GM06990 (cell line): ENCODE measurements at regions not wholly inside any gene's neighbourhood (a gene's known extent, or its start where the extent isn't known, plus 50 kb on each side); places are given as distances from the start of the nearest gene placed in this dataset.

ENCODE experiments used
- DNase-seq: peaks from one replicate; pipeline ENCODE4 v3.0.0-alpha.2; 2011; ENCODE audit not compliant: insufficient read length; ENCODE audit errors: extremely low read depth
- H3K27me3 ChIP-seq: replicated peaks from 2 replicates; pipeline ENCODE4 v1.6.0; 2011; ENCODE audit warnings: low read length; ENCODE audit not compliant: control insufficient read depth, insufficient read depth
- H3K36me3 ChIP-seq: 2 replicates; pipeline ENCODE4 v1.5.1; 2011; ENCODE audit warnings: low read length; ENCODE audit not compliant: control insufficient read depth, insufficient read depth
- H3K4me3 ChIP-seq: replicated peaks from 2 replicates; pipeline ENCODE4 v1.5.1; 2011; ENCODE audit warnings: low read depth, mild to moderate bottlenecking, control low read depth, low read length
- CTCF ChIP-seq: IDR thresholded peaks from 2 replicates; pipeline ENCODE4 v1.5.1; 2011; ENCODE audit warnings: low read length, control low read depth, mild to moderate bottlenecking, inconsistent platforms; ENCODE audit not compliant: insufficient read depth, poor library complexity, severe bottlenecking

- DNase-seq, result no peak
- no peaks in the 10 kb centered on the region for H3K36me3 ChIP-seq
- H3K27me3 ChIP-seq, result no peaks in the 10 kb centered on the region
- no peak for TF ChIP-seq CTCF
- no peak overlapping the region for H3K4me3 ChIP-seq
These were observed 1623.1 kb downstream of the SLITRK5 start for GRCh38 chr13:89294115-89294867.

- no peaks in the 10 kb centered on the region for H3K27me3 ChIP-seq
- TF ChIP-seq CTCF, result no peak
These were observed 1636.1 kb downstream of the SLITRK5 start for GRCh38 chr13:89307278-89307677.

DNA sequence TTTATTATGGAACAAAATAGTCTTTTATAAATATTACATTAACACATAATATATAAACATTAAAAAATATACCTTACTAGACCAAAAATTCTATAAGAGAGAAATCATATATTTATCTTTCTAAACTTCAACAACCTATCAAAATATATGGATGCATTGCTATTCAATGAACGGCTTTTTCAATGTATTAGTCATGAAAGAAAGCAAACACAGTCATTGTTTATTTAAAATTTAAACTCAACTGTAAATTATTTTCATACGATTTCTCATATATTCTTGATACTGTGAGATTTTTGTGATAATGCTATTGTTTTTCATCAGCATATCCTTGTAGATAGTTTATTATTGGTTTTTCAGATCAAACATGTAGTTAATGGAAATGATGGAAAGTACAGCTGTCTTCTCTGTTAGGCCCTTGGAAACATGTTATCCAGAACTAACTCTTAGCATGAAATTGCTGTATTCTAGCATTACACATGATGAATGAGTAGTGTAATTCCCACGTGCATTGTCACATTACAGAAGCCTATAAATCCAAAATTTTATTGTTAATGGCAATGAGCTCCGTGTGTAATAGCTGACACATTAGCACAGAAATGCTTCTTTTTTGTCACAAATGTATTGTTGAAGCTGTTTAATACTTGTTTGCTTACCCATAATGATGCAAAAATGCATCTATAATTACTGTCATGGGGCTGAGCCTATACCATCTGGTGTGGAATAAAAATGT, 1639.9 kb downstream of the SLITRK5 start:
- no peak for DNase-seq
- TF ChIP-seq CTCF, result no peak
- no peaks in the 10 kb centered on the region for H3K36me3 ChIP-seq

More at GRCh38 chr13:89307278-89307677, 1636.1 kb downstream of the SLITRK5 start:
- no peak overlapping the region for H3K4me3 ChIP-seq
- no peak for DNase-seq
- H3K36me3 ChIP-seq, result no peaks in the 10 kb centered on the region

DNA sequence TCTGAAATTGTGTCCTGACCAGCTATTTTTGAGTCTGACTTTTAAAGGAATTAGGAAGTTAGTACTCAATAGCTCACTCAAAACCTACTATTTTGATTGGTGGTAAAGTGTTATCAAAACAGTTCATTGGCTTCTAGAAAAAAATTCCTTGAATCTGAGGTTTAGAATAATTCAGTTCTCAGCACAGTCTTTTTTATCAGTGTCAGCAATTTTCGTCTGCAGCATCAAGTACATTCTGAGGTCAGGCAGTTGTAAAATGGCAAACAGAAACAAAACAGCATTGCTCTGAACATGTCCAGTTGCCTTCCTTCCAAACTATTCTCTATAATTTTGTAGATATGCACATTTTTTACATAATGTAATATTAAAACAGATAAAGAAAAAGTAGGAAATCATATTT, 1644.1 kb downstream of the SLITRK5 start:
- DNase-seq, result no peak
- Histone ChIP-seq H3K4me3 (no peak overlapping the region), H3K36me3 (no peaks in the 10 kb centered on the region), H3K27me3 (no peaks in the 10 kb centered on the region)
- no peak for TF ChIP-seq CTCF

More for the DNA sequence above, 1639.9 kb downstream of the SLITRK5 start:
- Histone ChIP-seq H3K27me3 (no peaks in the 10 kb centered on the region), H3K4me3 (no peak overlapping the region)

- DNase-seq, result no peak
- no peak for TF ChIP-seq CTCF
- no peaks in the 10 kb centered on the region for H3K27me3 ChIP-seq
- no peak overlapping the region for H3K4me3 ChIP-seq
- H3K36me3 ChIP-seq, result no peaks in the 10 kb centered on the region
These were observed 1651.3 kb downstream of the SLITRK5 start for GRCh38 chr13:89322466-89322865.
